Mesothelial cell of epicardium (in vitro differentiated cells): ENCODE measurements at regions not wholly inside any gene's neighbourhood (a gene's known extent, or its start where the extent isn't known, plus 50 kb on each side); places are given as distances from the start of the nearest gene placed in this dataset.

Experiments used
- DNase-seq, 2 experiments: peaks; one replicate each; pipeline ENCODE4 v3.0.0; 2021; ENCODE audit warnings: low spot score in 2 of 2; ENCODE audit not compliant: unreplicated experiment in 2 of 2
- H3K27ac Mint-ChIP-seq: 2 replicates; pipeline ENCODE4 v1.8.0; 2021; ENCODE audit warnings: mixed read lengths
- H3K27me3 Mint-ChIP-seq: 2 replicates; pipeline ENCODE4 v1.8.0; 2021; ENCODE audit warnings: low read depth, mixed read lengths
- H3K36me3 Mint-ChIP-seq: 2 replicates; pipeline ENCODE4 v1.8.0; 2021; ENCODE audit warnings: mixed read lengths
- H3K4me1 Mint-ChIP-seq: 2 replicates; pipeline ENCODE4 v1.8.0; 2021; ENCODE audit warnings: mixed read lengths
- H3K4me3 Mint-ChIP-seq: 2 replicates; pipeline ENCODE4 v1.8.0; 2021; ENCODE audit warnings: mild to moderate bottlenecking, moderate library complexity, mixed read lengths
- H3K9me3 Mint-ChIP-seq: 2 replicates; pipeline ENCODE4 v1.8.0; 2021; ENCODE audit warnings: mixed read lengths
- TF ChIP-seq, protein P1 (sequence below): fragments of 200-600 bp; sonication (generic); IDR thresholded peaks from one replicate; pipeline ENCODE4 v1.5.0; 2021; ENCODE audit warnings: antibody characterized with exemption; ENCODE audit not compliant: unreplicated experiment

- TF ChIP-seq, protein P1, sequence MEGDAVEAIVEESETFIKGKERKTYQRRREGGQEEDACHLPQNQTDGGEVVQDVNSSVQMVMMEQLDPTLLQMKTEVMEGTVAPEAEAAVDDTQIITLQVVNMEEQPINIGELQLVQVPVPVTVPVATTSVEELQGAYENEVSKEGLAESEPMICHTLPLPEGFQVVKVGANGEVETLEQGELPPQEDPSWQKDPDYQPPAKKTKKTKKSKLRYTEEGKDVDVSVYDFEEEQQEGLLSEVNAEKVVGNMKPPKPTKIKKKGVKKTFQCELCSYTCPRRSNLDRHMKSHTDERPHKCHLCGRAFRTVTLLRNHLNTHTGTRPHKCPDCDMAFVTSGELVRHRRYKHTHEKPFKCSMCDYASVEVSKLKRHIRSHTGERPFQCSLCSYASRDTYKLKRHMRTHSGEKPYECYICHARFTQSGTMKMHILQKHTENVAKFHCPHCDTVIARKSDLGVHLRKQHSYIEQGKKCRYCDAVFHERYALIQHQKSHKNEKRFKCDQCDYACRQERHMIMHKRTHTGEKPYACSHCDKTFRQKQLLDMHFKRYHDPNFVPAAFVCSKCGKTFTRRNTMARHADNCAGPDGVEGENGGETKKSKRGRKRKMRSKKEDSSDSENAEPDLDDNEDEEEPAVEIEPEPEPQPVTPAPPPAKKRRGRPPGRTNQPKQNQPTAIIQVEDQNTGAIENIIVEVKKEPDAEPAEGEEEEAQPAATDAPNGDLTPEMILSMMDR = no peak
Observed at GRCh38 chrX:106300239-106300638, 132.1 kb downstream of the PWWP3B start.

DNA sequence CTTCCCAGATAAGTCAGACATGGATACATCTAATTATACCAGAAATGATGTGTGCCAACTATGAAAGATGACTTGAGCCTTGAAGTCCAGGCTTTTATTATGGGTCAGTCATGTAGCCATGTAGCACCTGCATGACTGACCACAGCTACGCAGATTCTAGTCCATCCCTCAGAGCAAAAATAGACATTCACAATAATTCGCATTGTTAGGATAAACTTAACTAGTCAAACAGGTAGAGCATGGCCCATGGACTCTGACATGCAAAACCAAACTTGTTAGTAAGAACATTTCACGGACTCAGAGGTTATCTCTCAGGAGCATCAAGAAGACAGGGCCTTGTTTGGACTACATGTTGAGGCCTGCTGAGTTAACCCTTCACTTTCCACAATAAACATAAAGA lies 132.6 kb downstream of the PWWP3B start:
- Mint-ChIP-seq H3K4me3 (no peak overlapping the region), H3K4me1 (peaks cover 2% of the 10 kb centered on the region), H3K36me3 (no peaks in the 10 kb centered on the region), H3K27me3 (no peaks in the 10 kb centered on the region), H3K9me3 (peaks cover 45% of the 10 kb centered on the region), H3K27ac (no peak overlapping the region)
- no peak for DNase-seq
- TF ChIP-seq, protein P1 = no peak

More at GRCh38 chrX:106300239-106300638, 132.1 kb downstream of the PWWP3B start:
- Mint-ChIP-seq H3K4me3 (no peak overlapping the region), H3K4me1 (peaks cover 2% of the 10 kb centered on the region), H3K36me3 (no peaks in the 10 kb centered on the region), H3K27ac (no peak overlapping the region), H3K9me3 (peaks cover 41% of the 10 kb centered on the region), H3K27me3 (no peaks in the 10 kb centered on the region)
- no peak for DNase-seq

- Mint-ChIP-seq H3K4me1 (peaks cover 2% of the 10 kb centered on the region), H3K9me3 (peaks cover 55% of the 10 kb centered on the region), H3K27me3 (no peaks in the 10 kb centered on the region), H3K27ac (no peak overlapping the region), H3K4me3 (no peak overlapping the region), H3K36me3 (no peaks in the 10 kb centered on the region)
- DNase-seq = no peak
- TF ChIP-seq, protein P1 = no peak
Observed at GRCh38 chrX:106302304-106302703, 134.2 kb downstream of the PWWP3B start.

GRCh38 chrX:106306391-106306947 lies 138.4 kb downstream of the PWWP3B start:
- H3K4me1 Mint-ChIP-seq = peaks cover 2% of the 10 kb centered on the region
- TF ChIP-seq, protein P1 = no peak
- no peaks in the 10 kb centered on the region for H3K36me3 Mint-ChIP-seq
- no peak overlapping the region for H3K4me3 Mint-ChIP-seq
- no peak overlapping the region for H3K27ac Mint-ChIP-seq
- DNase-seq = no peak
- peaks cover 50% of the 10 kb centered on the region for H3K9me3 Mint-ChIP-seq
- H3K27me3 Mint-ChIP-seq = no peaks in the 10 kb centered on the region

GRCh38 chrX:106323357-106323756 lies 155.3 kb downstream of the PWWP3B start:
- H3K9me3 Mint-ChIP-seq = peaks cover 79% of the 10 kb centered on the region

More at GRCh38 chrX:106323357-106323756, 155.3 kb downstream of the PWWP3B start:
- H3K27ac Mint-ChIP-seq = no peak overlapping the region
- TF ChIP-seq, protein P1 = no peak
- no peak overlapping the region for H3K4me3 Mint-ChIP-seq
- no peaks in the 10 kb centered on the region for H3K27me3 Mint-ChIP-seq
- H3K36me3 Mint-ChIP-seq = no peaks in the 10 kb centered on the region
- DNase-seq = no peak
- H3K4me1 Mint-ChIP-seq = no peaks in the 10 kb centered on the region
